Vagina (tissue), 2 donors: ENCODE measurements at regions not wholly inside any gene's neighbourhood (a gene's known extent, or its start where the extent isn't known, plus 50 kb on each side); places are given as distances from the start of the nearest gene placed in this dataset.

Experiments
- POLR2A ChIP-seq, 2 donors: fragments of 450-650 bp; IDR thresholded peaks; one replicate each; pipeline ENCODE4 v1.6.1; 2017; ENCODE audit warnings: antibody characterized with exemption in 2 of 2, mild to moderate bottlenecking in 2 of 2, moderate library complexity in 2 of 2
- TF ChIP-seq, protein P1 (sequence below), 3 experiments: fragments of 450-650 bp in 2 of 3; fragments of 200-600 bp in 1 of 3; sonication (generic) in 1 of 3; IDR thresholded peaks; one replicate each; pipeline ENCODE4 v1.5.1; 2017 to 2019; ENCODE audit warnings: antibody characterized with exemption in 3 of 3, mild to moderate bottlenecking in 2 of 3, moderate library complexity in 2 of 3

DNA sequence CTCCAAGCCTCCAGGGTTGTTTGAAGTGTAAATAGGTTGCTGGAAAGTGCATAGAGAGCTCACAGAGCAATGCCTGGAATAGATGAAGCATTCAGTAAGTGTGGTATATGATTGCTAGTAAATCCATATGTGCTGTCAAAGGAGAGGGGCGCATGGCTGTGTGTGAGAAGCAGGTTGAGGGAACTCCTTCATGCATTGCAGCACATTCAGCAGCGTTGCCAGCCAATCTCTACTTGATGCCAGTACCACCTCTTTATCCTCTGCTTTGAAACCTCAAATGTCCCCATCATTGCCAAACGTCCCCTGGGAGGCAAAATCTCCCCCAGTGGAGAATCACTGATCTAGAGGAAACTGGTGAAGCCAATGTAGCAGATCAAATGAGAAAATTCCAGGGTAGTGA lies 82.7 kb upstream of the RALGAPA2 start:
- no peak for TF ChIP-seq POLR2A (IDR thresholded peaks at IDR 0.05)
- TF ChIP-seq, protein P1, sequence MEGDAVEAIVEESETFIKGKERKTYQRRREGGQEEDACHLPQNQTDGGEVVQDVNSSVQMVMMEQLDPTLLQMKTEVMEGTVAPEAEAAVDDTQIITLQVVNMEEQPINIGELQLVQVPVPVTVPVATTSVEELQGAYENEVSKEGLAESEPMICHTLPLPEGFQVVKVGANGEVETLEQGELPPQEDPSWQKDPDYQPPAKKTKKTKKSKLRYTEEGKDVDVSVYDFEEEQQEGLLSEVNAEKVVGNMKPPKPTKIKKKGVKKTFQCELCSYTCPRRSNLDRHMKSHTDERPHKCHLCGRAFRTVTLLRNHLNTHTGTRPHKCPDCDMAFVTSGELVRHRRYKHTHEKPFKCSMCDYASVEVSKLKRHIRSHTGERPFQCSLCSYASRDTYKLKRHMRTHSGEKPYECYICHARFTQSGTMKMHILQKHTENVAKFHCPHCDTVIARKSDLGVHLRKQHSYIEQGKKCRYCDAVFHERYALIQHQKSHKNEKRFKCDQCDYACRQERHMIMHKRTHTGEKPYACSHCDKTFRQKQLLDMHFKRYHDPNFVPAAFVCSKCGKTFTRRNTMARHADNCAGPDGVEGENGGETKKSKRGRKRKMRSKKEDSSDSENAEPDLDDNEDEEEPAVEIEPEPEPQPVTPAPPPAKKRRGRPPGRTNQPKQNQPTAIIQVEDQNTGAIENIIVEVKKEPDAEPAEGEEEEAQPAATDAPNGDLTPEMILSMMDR (IDR thresholded peaks at IDR 0.05) = no peak
